ENCODE measurements at regions not wholly inside any gene's neighbourhood (a gene's known extent, or its start where the extent isn't known, plus 50 kb on each side); places are given as distances from the start of the nearest gene placed in this dataset.

DNA sequence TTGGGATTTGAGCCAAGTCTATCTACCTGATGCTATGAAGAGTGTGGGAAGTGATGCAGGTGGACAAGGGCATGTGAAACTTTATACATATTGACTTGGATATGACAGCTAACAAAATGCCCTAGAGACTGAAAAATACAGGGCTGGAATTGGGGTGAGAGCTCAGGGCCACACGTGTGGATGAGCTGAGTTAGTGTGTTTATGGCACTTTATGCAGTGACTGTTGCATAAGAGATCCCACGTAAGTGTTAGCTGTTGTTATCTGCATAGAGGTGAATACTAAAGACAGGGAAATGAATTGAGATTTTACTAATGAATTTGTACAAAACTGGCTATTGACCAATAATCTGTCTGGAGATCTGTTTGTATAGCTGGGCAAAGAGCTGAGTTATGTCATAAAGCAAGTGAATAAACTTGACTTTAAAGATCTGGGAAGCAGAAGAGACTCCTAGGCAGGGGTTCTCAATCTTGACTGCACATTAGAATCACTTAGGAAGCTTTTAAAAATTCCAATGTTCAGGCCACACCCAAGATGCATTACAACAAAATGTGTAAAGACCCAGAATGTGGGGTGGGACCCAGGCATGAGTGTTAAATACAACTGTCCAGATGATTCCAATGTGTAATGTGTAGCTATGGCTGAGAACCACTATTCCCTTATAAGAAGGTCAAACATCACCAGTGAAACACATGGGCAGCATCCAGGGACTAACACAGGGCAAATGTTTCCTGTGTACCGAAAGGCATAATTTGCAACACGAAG is 74.2 kb upstream of the STK17B start:
- no peak for DNase-seq
- Histone ChIP-seq H3K27me3 (no peaks in the 10 kb centered on the region), H3K27ac (no peak overlapping the region), H3K36me3 (peaks cover 0 to 53% (median 0%) of the 10 kb centered on the region in 9 donors), H3K9me3 (no peaks in the 10 kb centered on the region), H3K4me3 (no peak overlapping the region), H3K4me1 (peaks cover 0 to 66% (median 9%) of the 10 kb centered on the region in 9 donors)
- ATAC-seq = no peak
- WGBS, 2 donors = 75 to 80% methylated on average over 4 of the region's 4 CpGs
- intact Hi-C loops (cut with DNase I) = no loop called here
- TF ChIP-seq, protein P1, sequence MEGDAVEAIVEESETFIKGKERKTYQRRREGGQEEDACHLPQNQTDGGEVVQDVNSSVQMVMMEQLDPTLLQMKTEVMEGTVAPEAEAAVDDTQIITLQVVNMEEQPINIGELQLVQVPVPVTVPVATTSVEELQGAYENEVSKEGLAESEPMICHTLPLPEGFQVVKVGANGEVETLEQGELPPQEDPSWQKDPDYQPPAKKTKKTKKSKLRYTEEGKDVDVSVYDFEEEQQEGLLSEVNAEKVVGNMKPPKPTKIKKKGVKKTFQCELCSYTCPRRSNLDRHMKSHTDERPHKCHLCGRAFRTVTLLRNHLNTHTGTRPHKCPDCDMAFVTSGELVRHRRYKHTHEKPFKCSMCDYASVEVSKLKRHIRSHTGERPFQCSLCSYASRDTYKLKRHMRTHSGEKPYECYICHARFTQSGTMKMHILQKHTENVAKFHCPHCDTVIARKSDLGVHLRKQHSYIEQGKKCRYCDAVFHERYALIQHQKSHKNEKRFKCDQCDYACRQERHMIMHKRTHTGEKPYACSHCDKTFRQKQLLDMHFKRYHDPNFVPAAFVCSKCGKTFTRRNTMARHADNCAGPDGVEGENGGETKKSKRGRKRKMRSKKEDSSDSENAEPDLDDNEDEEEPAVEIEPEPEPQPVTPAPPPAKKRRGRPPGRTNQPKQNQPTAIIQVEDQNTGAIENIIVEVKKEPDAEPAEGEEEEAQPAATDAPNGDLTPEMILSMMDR (IDR thresholded peaks at IDR 0.05) = no peak

DNA sequence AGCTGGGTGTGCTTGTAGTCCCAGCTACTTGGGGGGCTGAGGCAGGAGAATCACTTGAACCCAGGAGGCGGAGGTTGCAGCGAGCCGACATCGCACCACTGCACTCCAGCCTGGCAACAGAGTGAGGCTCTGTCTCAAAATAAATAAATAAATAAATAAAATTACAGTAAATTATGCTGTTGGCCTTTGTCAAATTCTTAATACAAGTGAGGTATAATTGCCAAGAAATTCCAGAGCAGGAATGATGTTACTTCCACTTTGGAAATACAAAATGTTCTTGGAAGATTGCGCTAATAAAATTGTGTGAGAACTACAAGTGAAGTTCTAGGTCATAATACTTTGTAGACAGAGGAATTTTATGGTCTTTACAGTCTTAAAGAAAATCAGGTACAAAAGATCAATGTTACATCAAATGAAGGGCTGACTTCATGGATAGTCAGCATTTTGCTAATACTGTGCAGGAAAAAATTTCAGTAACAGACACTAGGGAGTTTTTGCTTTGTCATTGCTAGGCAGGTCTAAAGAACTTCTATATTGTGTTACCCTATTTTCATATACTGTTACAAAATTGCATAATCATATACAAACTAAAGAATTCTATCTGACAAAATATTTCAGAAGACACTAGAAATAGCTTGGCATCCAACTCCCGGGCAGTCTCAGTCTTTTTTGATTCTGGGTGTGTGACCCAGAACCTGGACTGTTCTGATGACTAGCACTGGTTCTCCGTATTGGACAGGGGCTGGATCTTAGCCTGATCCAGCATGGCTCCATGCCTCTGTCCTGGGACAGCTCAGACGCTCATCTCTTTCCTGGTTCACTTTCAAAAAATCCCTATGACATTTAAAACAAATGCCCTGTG is 76.0 kb upstream of the STK17B start:
- no peak overlapping the region for H3K4me3 ChIP-seq
- no peak for DNase-seq
- no peaks in the 10 kb centered on the region for H3K27me3 ChIP-seq
- WGBS, 2 donors = 79 to 85% methylated on average over 8 of the region's 8 CpGs
- peak overlapping the region in 3 of 10 donors; percentile 4 to 61 (median 32) for H3K27ac ChIP-seq
- TF ChIP-seq, protein P1 (IDR thresholded peaks at IDR 0.05) = no peak
- H3K9me3 ChIP-seq = no peaks in the 10 kb centered on the region
- ATAC-seq = peak in 5 of 8 donors; percentile 24 to 67 (median 39)
- H3K36me3 ChIP-seq = peaks cover 0 to 57% (median 0%) of the 10 kb centered on the region in 9 donors
- peaks cover 0 to 54% (median 7%) of the 10 kb centered on the region in 9 donors for H3K4me1 ChIP-seq
- intact Hi-C loops (cut with DNase I) = no loop called here

DNA sequence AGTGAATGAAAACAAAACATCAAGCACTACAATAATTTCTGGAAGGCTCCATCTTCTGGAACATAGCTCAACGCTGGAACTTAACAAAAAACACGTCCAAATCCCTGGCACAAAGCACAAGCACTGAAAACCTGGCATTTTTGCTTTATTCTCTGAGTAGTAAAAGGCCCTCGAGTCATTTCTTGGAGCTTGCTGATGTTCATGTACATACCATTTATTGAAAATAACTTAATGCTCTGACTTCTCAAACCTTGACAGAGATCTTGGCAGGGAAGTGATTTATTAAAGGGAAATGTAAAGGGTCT is 76.5 kb upstream of the STK17B start:
- intact Hi-C loops (cut with DNase I) = no loop called here

More for the DNA sequence above, 76.5 kb upstream of the STK17B start:
- Histone ChIP-seq H3K9me3 (no peaks in the 10 kb centered on the region), H3K4me1 (peaks cover 0 to 49% (median 7%) of the 10 kb centered on the region in 9 donors), H3K4me3 (no peak overlapping the region), H3K27ac (peak overlapping the region in 2 of 10 donors; percentile 32 to 61), H3K36me3 (peaks cover 0 to 63% (median 4%) of the 10 kb centered on the region in 9 donors), H3K27me3 (no peaks in the 10 kb centered on the region)
- WGBS, 2 donors = 70 to 83% methylated on average over 3 of the region's 3 CpGs
- TF ChIP-seq, protein P1 (IDR thresholded peaks at IDR 0.05) = no peak
- no peak for DNase-seq
- ATAC-seq = peak in 1 of 8 donors; percentile 24
